HG02610 (cell line): ENCODE measurements at regions not wholly inside any gene's neighbourhood (a gene's known extent, or its start where the extent isn't known, plus 50 kb on each side); places are given as distances from the start of the nearest gene placed in this dataset.
"Not testable (repeated sequence)": the region's sequence is repeated elsewhere in the genome, so short reads cannot be mapped to it uniquely, and the experiment has no call there.

ENCODE experiments used
- ATAC-seq: cut with Tn5 transposase; IDR thresholded peaks from one replicate; pipeline ENCODE4 v1.9.1; 2021; ENCODE audit warnings: mild to moderate bottlenecking, moderate library complexity; ENCODE audit not compliant: unreplicated experiment

DNA sequence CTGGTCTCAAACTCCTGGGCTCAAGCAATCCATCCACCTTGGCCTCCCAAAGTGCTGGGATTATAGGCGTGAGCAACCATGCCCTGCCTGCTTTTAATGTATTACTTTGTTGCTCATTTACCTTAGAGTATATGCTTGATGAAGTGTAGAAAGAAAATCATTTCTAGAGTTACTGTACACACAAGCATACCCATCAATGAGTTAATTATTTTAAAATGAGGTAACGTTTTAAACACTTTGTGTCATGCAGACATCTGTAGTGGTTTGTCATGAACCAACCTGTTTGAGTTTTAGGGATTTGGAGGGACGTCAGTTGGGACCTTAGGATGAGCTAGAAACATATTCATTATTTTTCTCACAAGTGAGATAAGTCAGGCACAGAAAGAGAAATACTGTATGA, 332.4 kb upstream of the IGF1R start:
- ATAC-seq = no peak

DNA sequence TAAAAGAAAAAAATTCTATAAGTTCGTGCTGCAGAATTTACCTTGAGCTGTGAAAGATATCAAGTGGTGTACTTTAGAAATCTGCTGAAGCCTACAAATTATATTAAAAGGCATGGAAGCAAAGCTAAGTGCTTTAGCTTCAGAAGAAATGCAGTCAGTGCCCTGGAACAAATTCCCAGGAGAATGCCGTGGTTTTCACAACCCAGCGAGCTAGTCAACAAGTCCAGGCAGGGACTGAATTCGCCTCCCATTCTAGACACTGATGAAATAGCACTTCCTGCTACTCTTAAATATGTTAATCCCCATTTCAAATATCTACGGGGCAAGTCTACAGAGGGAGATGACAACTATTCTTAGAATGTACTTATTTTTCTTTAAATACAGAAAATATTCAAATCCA, 326.4 kb upstream of the IGF1R start:
- ATAC-seq = no peak

DNA sequence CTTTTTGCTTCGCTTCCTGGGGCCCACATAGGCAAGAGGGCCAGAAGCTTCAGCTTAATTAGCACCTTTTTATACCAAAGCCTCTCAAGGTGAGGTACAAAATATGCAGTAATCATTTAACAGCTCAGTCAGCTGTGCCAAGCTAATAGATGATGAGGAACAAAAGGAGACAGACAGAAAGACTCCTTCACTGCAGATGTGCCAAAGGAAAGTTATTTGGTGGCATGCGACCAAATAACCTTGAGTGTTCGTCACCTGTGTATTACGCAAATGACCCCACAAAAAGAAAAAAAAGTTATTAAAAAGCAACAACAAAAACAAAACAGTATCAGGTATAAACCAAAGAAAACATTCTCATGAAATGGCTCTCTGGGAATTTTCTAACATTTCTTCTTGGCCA, 325.8 kb upstream of the IGF1R start:
- ATAC-seq = no peak

DNA sequence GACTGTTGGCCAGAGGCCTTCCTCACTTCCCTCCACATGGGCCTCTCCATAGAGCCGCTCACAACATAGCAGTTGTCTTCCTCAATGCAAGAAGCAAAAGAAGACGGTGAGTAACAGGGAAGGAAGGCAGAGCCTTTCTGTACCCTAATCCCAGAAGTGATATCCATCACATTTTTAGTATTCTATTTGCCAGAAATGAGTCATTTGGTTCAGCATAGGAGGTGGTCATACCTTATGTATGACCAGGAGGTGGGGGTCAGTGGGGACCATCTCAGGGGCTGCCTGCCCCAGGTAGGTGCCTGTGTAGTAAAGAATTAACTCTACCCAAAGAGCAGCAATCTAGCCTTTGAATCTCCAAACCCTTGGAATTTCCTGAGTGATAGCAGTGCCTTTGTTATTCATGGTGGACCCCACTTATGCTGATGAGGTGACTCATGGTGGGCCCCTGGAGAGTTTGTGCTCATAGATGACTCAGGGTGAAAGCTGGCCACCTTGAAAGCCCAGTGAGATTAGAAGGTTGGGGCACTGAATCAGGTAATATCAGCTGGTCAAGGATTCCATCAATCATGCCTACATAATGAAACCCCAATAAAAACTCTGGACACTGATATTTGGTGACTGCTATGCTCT, 323.9 kb upstream of the IGF1R start:
- ATAC-seq = no peak

DNA sequence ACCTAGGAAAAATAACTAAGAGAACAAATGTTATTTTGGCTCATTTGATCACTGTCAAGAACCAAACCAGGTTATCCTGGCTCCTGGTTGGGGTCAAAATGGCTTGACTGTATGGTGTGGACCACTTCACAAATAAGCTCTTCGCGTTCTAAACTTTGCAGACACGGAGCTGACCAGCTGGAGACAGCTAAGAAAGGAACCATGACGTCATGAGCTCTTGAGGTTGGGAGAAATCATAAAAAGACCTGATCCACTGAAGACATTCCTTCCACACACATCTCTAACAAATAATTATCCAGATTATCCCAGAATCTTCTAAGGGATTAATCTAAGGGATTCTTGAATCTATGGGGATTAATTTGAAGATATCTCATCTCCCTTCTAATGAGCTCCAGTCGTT, 321.5 kb upstream of the IGF1R start:
- ATAC-seq = no peak

DNA sequence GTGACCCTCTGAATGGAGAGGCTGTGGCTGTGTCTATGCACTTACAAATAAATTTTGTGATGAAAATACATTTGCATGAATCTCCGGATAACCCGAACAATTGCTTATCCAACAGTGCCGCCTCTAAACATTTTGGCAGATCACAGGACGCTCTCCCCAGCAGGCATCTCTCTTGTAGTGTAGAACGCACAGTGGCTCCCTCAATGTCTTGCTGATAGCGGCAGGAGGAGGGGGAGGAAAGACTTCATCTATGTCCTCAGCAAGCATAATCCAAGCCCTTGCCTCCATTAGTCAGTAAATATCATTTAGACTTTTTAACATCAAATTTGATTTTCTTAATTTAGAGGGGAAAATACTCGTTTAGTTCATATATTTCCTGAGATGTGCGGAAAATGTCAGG, 318.1 kb upstream of the IGF1R start:
- ATAC-seq = no peak

DNA sequence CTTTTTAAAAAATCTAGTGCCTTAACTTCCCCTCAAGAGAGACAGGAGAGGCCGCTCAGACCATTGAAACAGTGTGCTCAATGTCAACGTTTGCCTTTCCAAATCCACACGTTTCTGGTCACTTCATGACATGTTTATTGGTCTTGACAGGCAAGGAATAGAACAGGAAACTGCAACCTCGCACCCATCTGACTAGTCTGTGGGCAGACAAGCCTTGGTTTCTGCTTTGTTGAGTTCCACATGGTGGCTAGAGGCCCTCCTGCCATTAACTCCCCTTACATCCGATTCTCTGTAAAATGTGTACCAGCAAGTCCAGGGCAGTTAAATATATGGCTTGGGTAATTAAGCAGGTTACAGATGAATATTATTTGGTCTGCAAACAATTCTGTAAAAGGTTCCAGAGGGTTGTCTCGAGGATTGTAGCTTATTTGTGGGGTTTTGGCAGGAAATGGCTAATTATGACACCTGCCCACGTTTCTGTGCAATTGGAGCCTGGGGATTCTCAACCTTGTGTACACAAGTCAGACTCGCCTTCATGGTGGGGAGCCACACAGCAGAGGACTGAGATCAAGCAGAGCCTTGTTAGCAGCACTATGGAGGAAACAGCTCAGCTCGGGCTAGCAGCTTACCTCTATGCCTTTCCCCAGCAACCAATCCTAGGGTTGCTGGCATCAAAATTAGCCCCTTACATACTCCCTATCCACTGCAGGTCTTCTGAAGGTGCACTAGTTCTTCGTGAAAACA, 317.5 kb upstream of the IGF1R start:
- ATAC-seq = no peak

DNA sequence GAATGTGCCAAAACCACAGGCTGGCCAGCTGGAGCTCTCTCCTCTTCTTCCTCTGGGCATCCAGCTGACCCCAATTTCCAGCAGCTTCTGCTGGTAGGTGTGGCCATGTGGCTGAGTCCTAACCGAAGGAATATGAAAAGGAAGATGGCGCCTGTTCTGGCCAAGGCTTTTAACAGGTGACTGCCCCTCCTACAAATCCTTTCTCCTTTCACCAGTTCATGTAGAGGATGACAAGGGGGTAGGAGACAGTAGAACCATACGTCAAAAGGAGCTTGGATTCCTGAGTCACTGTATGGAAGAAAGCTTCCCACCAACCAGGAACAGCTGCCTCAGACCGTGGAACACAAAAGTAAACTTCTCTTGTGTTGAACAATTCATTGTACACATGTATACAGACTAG, 316.7 kb upstream of the IGF1R start:
- ATAC-seq = no peak

DNA sequence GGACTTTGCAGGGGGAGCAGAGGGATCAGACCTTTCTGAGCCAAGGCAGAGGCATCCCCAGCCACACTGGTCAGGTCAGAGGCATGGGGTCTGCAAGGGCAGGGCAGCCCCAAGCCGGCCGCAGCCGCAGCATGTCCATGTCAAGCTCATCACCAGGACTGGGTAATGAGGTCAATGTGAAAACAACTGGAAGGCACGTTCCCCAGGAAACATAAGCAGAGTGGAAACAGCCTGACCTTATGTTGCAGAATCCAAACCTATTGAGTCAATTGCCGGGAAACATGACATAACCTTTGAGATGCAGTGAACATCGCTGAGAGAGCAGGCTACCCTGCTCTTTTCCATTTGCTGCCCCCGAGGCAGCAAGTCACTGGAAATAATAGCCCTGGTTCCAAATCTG, 315.1 kb upstream of the IGF1R start:
- no peak for ATAC-seq

DNA sequence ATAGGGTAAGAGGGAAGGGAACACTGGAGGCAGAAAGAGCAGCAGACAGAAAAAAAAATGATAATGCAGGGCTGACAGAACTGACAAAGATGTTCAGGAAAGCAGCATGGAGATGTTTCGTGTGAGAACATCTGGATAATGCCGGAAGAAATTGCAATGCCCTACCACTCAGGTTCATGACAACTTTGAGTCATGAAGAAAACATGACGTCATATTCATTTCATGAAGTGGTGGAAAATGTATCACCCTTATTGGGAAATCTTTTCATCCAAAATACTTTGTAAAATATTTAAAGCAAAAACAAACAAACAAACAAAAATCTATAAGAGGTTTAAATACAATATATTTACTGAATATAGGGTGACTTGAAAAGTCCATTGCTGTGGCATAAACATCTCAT, 305.4 kb upstream of the IGF1R start:
- ATAC-seq = no peak

DNA sequence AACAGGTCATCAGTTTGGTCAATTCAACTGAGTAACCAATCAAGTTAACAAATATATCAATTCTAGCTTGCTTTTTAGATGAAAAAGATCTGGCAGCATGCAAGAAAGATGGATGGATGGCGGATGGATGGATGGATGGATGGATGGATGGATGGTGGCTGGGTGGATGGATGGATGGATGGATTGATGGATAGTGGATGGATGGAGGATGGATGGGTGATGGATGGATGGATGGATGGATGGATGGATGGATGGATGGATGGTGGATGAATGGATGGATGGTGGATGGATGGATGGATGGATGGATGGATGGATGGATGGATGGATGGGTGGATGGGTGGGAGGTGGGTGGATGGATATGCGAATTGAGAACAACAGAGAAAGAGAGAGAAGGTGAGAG, 303.7 kb upstream of the IGF1R start:
- ATAC-seq = no peak

DNA sequence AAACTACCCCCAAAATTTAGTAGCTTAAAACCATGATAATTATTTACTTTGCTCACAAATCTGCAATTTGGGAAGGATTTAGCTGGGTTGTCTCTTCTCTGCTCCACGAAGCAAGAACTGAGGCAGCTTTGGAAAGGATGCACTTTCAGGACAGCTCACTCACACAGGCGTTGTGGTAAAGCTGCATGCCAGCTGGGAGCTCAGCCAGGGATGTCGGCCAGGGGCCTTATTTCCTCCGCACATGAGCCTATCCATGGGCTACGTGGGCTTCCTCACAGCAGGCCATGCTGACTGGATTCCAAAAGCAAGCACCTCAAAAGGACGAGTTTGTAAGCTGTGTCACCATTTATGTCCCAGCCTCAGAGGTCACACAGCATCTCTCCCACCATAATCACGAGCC, 301.3 kb upstream of the IGF1R start:
- ATAC-seq = no peak

DNA sequence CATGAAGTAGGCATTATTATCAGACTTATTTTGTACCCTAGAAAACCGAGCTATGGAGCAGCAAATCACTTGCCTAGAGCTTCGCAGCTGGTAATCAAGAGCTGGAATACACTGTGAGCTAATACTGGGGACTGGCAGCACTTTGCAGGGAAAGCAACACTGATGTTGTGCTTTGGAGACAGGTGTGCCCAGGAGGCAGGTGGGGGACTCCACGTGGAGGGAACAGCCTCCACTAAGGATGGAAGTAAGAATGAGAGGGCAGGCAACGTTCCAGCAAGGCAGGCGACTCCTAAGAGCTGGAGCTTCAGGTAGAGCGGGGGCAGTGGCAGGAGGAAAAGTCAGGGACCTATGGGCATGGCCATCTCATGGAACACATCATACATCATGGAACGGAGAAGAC, 300.5 kb upstream of the IGF1R start:
- ATAC-seq = no peak

DNA sequence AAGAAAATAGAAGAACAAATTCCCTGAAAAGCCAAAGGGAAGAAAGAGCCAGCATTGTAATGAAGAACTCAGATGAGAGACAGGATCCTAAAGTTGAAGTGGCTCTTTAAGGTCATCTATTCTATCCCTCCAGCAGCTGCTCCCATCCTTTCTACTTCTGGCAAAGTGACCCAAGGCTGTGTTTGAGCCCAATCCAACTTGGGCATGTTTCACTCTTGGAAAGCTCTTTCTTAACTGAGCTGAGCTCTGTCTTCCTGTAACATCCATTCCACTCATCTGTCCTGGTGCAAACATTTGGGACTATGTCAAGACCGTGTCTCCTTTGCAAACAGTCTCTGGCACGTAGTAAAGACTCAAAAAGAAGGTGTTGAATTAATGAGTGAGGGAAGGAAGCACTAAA, 298.1 kb upstream of the IGF1R start:
- no peak for ATAC-seq

DNA sequence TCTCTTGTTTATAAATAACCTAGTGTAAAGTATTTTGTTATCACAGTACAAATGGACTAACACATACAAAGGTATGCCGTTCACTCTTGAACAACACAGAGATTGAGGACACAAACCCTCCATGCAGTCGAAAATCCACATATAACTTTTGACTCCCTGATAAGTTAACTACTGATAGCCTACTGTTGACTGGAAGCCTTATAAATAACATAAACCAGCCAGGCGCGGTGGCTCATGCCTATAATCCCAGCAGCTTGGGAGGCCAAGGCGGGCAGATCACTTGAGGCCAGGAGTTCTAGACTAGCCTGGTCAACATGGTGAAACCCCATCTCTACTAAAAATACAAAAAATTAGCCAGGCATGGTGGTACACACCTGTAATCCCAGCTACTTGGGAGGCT, 290.1 kb upstream of the IGF1R start:
- not testable (repeated sequence) for ATAC-seq

DNA sequence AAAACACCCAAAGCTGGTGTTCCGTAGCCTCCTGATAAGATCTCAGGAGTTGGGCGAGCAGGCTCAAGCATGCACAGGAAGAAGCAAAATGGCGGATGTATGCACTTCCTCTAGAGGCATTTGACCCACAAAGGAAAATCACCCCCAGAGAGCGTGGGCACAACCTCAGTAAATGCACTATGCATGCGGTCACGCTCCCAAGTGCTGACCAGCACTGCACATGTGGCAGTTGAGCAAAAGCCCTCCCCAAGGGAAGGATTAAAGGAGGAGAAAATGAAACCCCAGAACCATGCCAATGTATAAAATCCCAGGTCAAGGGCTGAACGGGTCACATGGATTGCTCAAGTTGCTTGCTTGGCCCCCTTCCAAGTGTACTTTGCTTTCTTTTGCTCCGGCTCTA, 289.4 kb upstream of the IGF1R start:
- no peak for ATAC-seq

DNA sequence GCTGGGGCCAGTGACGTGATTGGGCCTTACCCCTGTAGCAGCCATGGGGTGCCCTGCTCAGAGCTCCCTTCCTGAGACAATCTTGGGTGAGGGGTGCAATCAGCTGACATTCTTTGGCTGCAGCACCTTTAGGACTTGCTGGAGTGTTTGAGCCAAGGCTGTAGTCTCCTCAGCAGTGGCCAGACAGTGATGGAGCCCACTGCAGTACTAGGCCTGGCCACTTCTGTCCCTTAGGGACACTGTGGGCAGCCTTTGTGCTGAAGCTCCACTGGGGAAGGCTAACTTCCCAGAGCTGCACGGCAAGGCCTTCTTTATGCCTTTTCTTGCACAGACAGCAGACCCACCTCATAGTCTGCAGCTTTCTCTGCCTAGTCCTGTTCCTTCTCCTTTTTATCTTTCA, 284.9 kb upstream of the IGF1R start:
- ATAC-seq = no peak

DNA sequence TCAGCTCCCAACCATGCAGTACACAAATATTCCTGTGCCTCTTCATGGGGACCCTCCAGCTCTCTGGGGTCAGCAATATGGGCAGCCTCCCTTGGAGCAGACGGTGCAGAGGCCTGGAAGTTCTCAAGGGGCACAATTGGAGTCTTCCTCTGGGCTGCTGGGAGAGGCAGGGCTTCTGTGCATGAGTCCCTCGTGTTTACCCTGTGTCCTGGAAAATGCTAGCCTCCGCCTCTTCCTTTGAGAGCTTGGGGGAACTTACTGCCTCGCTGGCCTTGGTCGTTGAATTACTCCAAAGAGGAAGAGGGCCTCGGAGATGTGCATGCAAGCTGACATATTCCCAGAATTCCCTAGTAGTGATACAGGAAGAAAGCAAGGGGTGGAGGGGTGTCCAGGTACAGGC, 284.4 kb upstream of the IGF1R start:
- ATAC-seq = no peak

DNA sequence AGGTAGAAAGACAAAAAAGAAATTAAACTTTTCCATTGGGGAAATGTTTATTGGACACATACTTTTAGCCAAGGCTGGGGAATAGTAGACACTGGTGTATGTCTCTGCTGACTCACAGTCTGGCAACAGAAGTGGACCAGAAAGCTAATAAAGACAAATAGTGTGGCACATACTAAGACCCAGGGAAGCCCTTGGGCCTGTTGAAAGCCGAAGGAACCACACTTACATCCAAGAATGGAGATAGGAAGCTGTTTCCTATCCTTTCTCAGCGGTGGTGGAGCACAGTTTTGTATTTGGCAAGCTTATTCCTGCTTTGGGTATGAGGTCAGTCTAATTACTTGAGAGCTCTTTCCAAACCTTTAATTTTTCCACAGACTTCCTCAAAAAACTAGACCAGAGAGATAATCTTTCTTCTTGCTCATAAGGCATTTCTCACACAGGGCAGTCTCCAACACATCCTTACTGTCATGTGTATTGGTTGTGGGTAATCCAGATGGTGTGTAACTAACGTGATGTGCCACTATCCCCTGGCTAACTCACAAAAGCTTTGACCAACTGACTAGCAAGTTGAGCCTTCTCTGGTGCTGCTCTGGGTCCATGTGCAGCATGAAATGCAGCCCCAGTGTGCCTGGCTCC, 279.1 kb upstream of the IGF1R start:
- ATAC-seq = no peak

DNA sequence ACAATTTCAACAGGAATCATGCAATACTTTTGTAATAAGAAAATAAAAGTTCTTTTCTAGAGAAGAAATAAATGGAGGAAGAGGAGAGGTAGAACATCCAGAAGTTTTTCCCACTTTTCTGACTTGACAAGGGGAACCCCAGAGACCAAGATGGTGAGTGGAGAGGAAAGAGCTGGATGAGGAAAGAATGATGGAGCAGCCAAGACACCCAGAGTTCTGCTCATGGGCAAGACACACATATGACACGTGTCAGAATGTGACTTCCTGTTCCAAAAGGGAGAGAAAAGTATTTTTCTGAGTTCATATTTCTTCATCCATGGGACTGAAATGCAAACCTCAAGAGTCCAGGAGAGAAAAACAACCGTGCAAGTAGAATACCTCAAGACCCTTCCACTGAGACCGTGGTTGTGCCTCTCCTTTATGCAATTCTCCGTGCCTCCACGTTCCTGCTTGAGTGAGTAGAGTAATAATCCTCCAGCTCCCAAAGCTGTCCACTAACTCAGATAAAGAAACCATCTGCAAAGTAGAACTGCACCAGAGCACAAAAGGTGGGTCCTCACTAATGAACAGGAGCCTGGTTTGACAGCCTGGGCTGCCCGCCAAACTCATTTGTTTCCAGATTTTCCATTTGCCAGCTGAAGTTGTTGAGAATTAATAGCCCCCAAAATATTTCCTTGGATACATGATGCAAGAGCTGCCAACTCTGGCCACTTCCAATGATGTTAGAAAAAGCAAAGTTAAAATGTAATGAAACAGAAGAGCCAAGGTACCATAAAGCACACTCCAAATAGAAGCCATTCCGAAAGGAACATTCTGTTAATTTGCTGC, 272.6 kb upstream of the IGF1R start:
- ATAC-seq = no peak

DNA sequence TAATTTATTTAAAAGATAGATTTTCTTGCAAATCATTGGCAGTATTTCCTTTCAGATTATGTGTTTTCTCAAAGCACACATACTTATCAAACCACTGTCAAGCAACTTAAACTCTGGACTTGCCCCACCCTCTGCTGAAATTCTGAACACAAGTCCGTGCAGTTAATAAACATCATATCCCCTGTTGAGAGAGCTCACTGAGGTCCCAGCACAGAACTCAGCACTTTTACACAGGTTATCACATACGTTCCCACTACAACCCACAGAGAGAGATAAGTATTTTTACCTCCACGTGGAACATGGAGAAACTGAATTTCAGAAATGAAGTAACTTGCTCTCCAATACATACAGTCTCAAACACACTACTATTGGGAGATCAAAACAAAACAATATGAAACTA, 267.6 kb upstream of the IGF1R start:
- ATAC-seq = no peak

DNA sequence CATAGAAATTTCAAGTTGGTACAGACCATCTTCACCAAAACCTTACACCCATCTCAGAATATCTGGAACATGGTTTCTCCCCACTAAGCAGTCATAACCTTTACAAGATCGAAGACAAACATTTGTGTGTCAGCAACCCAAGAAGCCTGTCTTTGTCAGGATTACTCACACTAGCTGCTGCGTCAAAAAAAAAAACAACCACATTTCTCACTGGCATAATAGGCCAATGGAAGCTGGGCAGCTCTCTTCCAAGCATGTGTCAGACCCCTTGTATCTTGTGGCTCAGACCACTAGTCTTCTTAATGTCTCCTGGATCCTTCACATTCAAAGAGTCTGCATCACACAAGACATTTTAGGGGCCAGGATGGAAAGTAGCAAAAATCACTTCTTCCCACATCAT, 266.9 kb upstream of the IGF1R start:
- no peak for ATAC-seq
